ENCODE measurements at regions not wholly inside any gene's neighbourhood (a gene's known extent, or its start where the extent isn't known, plus 50 kb on each side); places are given as distances from the start of the nearest gene placed in this dataset.
"Not testable (repeated sequence)": the region's sequence is repeated elsewhere in the genome, so short reads cannot be mapped to it uniquely, and the experiment has no call there.

GRCh38 chr13:44887515-44887914, 101.8 kb downstream of the NUFIP1 start:
- DNase-seq (ENCODE audit: low spot score): no peak

DNA sequence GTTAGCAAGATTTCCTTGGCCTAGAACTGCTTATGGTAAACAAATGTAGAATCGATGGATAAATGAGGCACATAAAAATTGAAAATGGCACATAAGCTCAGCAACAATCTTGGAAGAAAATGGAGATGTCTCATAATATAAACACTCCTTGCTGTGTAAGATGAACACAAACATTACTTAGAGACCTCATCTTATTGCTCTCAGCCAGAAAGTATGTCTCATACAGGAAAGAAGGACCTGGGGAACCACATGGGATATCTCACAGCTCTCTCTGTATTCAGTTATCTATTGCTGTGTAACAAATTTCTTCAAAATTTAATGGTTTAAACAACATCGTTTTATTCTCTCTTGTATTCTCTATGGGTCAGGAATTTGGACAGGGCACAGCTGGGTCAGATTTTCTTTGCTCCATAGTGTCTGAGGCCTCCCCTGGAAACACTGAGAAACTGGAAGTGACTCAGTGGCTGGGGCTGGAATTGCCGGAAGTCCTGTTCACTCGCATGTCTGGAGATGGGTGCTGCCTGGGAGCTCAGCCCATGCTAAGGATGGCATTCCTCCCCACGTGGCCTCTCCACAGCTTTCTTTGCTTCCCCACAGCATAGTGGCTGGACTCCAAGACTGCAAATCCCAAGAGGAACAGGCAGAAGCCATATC, 105.1 kb downstream of the NUFIP1 start:
- peak; percentile 55 for DNase-seq (ENCODE audit: low spot score)

DNA sequence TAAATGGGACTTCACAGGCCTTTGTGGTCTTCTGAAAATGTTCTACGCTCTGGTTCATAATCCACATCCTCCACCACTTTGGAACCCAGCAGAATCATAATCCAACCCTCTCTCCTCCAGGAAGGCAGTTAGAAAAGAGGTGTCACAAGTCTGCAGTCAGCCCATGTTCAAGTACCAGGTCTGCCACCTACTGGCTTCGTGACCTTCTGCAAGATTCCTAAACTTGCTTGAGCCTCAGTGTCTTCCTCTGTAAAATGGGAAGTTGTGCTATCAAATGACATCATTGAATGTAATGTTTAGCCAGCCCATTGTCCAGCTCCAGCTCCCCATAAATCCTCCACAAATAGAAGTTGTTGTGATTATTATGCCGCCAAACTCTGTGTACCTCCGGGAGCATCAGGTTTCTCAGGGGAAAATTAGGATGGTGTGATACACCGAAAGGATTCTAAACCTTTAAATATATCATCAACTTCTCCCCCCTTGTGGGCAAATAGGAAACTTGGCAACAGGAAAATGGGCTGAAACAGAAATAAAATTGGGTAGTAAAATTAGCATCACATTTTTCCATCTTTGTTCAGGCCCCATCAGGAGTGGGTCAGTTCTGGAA, 109.7 kb downstream of the NUFIP1 start:
- peak; percentile 64 for DNase-seq (ENCODE audit: low spot score)

GRCh38 chr13:44876782-44877324, 112.4 kb downstream of the NUFIP1 start:
- DNase-seq (ENCODE audit: low spot score): no peak

DNA sequence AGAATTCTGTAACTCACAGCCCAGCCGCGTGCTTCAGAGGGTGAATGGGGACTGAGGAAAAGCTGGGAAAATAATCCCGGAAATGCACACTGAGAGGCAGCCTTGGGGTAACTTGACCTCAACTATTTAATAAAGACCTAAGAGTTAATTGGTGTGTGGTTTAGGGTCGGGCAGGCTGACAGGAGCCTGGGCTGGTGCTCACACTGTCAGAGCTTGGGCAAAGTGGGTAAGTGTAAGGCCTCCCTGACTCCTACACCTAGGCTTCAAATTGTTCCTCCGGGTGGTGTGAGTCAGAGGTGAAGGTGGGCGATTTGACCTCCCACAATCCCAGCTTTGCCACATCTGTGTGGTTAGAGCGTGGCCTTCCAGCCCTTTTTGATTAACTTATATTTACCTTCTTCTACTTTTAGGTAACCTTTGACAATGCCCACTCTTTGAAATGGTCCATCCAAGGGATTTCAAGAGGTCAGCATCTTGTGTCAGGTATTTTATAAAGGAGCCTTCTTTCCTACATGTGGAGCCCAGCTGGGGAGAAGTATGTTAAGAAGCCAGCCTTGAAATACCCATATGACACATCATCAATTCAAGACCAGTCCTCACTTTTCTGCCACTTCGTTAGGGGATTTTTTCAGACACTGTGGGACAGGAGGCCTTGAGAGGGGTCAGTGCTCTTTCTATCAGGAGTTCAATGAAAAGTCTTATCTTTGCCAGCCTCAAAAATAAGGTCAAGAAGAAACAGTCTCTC, 114.2 kb downstream of the NUFIP1 start:
- no peak for DNase-seq (ENCODE audit: low spot score)

GRCh38 chr13:44874176-44874575, 115.1 kb downstream of the NUFIP1 start:
- no peak for DNase-seq (ENCODE audit: low spot score)

DNA sequence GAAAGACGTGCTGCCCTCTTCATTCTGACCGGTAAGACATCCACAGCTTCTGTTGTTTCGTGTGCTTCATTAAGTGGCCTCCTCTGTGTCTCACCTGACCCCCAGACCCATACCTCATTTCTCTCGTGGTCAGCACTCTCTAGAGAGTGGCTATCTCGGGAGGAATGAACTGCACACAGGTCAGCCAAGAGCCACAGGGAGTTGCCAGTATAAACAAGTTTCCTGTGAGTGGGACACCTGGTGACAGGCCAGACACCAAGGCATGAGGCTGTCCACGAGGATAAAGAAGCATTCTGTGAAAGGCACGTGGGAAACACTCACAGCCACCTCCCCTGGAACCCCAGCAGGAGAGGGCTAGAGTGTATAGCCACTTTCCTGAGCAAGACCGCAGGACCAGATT, 115.8 kb downstream of the NUFIP1 start:
- DNase-seq (ENCODE audit: low spot score): no peak

DNA sequence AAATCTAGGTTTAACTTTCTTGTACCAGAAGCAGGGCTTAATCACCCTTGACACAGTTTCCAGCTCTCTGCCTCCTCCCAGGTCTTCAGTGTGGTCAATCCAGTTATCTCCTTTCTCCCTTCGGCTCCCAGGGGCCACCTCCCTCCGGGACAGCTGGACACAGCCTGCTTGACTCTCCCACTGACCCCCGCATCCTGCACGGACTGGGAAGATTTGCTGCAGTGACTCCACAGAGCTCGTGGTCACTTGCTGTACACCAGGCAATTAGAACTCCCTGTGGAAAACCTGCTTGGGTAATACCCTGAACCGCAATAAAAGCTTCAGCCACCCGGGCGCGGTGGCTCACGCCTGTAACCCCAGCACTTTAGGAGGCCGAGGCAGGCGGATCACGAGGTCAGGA, 116.5 kb downstream of the NUFIP1 start:
- no peak for DNase-seq (ENCODE audit: low spot score)

GRCh38 chr13:44870456-44870929, 118.8 kb downstream of the NUFIP1 start:
- DNase-seq (ENCODE audit: low spot score): no peak

- DNase-seq (ENCODE audit: low spot score): no peak
These were observed 120.1 kb downstream of the NUFIP1 start for GRCh38 chr13:44869167-44869566.

GRCh38 chr13:44868397-44868796, 120.9 kb downstream of the NUFIP1 start:
- no peak for DNase-seq (ENCODE audit: low spot score)

GRCh38 chr13:44867825-44868224, 121.4 kb downstream of the NUFIP1 start:
- no peak for DNase-seq (ENCODE audit: low spot score)

DNA sequence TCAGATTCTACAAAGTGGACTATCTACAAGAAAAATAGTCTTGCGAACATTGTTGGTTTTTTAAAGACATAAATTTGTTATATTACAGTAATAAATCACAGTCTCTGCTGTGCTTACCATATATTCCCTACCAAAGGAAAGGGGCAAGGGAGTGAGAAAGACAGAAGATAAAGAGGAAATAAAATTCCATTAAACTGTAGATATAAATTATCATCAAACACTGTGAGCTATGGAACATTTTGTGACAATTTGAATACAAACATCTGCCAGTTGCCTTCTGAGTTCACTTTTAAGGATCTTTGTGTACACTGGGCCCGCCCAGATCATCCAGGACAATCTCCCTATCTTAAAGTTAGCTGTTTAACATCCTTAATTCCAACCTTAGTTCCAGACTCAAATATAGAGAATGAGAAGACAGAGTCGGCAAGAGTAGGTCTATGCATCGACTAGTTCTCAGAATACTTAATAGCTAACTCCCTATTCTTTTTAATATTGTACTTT, 122.8 kb downstream of the NUFIP1 start:
- no peak for DNase-seq (ENCODE audit: low spot score)

- DNase-seq (ENCODE audit: low spot score): no peak
These were observed 123.4 kb downstream of the NUFIP1 start for GRCh38 chr13:44865722-44866410.

GRCh38 chr13:44863641-44864040, 125.6 kb downstream of the NUFIP1 start:
- not testable (repeated sequence) for DNase-seq (ENCODE audit: low spot score)

DNA sequence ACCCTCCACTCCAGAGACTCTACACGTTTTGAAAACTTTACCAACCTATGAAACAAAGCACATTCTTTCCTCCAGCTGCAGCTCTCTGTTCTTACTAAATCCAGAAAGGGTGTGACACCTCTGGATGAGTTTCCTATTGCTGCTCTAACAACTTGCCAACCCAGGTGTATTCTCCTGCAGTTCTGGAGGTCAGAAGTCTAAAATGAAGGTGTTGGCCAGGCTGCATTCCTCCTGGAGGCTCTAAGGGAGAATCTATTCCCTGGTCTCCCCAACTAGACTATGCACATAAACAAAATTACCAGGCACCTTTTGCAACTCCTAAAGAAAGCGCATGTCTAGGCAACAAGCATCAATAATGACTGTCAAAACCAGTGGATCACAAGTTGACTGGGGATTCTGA, 128.8 kb downstream of the NUFIP1 start:
- no peak for DNase-seq (ENCODE audit: low spot score)

DNA sequence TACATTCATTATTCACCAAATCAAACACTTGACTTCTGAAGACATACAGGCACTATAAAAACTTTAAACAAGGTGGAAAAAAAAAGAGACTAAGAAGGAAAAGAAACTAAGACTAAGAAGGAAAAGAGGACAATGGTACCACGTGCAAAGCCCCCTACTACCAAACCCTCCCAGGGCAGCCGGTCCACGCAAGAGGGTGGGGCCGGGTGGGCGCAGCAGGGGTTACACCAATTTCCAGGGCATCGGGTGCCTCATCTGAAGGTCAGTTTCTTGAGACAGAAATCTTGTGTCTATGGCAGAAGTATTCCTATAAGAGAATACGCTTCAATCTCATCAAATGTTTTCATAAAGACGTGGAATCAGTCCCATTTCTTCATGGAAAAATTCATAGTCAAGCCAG, 131.5 kb downstream of the NUFIP1 start:
- no peak for DNase-seq (ENCODE audit: low spot score)

GRCh38 chr13:44857061-44857460, 132.2 kb downstream of the NUFIP1 start:
- DNase-seq (ENCODE audit: low spot score): peak; percentile 41

DNA sequence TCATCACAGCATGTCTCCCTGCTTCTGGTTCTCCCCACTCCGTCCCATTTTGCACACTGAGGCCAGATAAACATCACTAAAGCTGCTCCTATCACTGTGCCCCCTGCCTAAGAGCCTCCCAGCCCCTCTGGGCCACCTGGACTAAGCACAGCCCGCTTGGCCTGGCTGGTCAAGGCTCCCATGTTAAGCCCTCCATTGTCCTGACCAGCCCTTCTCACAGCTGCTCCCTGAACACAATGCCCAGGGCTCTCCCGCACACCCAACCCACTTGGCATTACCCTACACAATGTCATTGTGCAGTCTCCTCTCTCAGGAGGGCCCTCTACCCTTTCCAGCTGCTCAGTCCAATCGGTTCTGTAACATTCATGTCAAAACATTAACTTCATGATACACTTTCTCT, 133.4 kb downstream of the NUFIP1 start:
- no peak for DNase-seq (ENCODE audit: low spot score)

GRCh38 chr13:44854313-44855060, 134.8 kb downstream of the NUFIP1 start:
- DNase-seq (ENCODE audit: low spot score): no peak

DNA sequence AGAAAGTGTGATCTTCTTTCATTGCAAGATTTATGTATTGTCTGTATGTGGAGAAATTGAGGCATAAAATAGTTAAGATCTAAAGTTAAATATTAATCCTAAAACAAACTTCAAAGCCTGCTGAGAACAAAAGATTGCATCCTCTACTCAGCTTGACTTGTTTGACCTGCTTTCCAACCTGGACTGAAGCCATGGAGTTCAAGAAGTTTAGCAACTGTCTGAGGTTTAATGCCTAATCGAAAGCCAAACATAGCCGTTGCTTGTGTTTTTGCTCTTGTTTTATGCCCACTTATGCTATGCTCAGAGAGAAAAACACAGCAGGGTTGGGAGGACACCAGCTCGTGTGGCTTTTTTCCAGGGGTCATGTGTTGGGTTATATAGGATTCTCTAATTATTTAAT, 135.6 kb downstream of the NUFIP1 start:
- DNase-seq (ENCODE audit: low spot score): peak; percentile 86

Measured in kidney tubule cell (primary cell).